Choroid plexus epithelial cell (primary cell): ENCODE measurements at regions not wholly inside any gene's neighbourhood (a gene's known extent, or its start where the extent isn't known, plus 50 kb on each side); places are given as distances from the start of the nearest gene placed in this dataset.

ENCODE experiments used
- DNase-seq: peaks from one replicate; pipeline ENCODE4 v3.0.0-alpha.2; 2010; ENCODE audit warnings: low read depth
- H3K4me3 ChIP-seq: 2 replicates; pipeline ENCODE4 v1.5.1; 2011; ENCODE audit warnings: low read depth, mild to moderate bottlenecking, control low read depth, low read length, moderate library complexity
- CTCF ChIP-seq: conservative IDR thresholded peaks from 2 replicates; pipeline ENCODE4 v1.5.1; 2011; ENCODE audit warnings: low read depth, mild to moderate bottlenecking, control low read depth, inconsistent platforms, low read length, moderate library complexity

DNA sequence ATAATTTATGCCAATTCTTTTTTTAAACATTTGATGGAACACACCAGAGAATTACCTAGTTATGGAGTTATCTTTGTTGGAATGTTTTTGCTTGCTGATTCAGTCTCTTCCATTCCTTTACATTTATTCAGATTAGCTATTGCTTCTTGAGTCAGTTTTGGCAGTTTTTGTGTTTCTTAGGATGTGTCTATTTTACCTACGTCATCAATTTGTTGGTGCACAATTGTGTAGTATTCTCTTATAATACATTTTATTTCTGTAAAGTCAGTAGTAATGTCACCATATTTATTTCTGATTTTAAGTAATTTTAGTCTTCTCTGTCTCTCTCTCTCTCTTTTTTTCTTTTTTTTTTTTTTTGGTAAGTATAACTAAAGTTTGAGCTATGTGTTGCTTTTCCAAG is 929.5 kb upstream of the RAG2 start:
- DNase-seq, result no peak
- no peak for TF ChIP-seq CTCF

GRCh38 chr11:37525336-37525735 is 927.3 kb upstream of the RAG2 start:
- peak; percentile 50 for DNase-seq
- TF ChIP-seq CTCF, result peak; percentile 52
- no peak overlapping the region for H3K4me3 ChIP-seq

More for the DNA sequence above, 929.5 kb upstream of the RAG2 start:
- H3K4me3 ChIP-seq, result no peak overlapping the region

GRCh38 chr11:37519781-37520180 is 921.7 kb upstream of the RAG2 start:
- DNase-seq, result no peak
- no peak for TF ChIP-seq CTCF

DNA sequence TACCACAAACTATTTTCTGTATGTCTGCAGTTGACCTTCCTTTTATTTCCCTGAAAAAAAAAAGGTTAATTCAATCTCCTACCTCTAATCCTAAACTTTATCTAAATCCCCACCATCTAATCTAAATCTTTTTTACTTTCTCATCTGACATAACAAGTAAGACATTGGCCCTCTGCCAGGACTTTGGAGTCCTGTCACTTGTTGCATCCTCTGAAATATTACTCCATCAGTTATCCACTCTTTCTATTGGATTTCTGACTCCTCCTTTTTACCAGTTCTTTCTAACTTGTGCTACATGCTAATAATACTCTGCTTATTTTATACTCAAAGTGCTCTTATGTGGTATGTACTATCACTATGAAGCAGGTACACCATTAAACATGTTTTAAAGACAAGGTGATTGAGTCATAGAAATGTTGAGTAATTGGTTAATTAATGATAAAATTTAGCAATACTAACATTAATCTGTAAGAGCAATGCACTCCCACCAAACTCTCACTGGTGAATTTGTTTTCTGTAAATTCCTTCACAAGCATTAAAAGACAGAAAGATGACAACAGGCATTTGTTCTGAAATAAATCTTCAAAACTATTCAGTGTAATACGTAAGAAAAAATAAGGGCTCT is 914.2 kb upstream of the RAG2 start:
- DNase-seq, result peak; percentile 43
- no peak for TF ChIP-seq CTCF
- no peak overlapping the region for H3K4me3 ChIP-seq

More at GRCh38 chr11:37519781-37520180, 921.7 kb upstream of the RAG2 start:
- H3K4me3 ChIP-seq, result no peak overlapping the region

DNA sequence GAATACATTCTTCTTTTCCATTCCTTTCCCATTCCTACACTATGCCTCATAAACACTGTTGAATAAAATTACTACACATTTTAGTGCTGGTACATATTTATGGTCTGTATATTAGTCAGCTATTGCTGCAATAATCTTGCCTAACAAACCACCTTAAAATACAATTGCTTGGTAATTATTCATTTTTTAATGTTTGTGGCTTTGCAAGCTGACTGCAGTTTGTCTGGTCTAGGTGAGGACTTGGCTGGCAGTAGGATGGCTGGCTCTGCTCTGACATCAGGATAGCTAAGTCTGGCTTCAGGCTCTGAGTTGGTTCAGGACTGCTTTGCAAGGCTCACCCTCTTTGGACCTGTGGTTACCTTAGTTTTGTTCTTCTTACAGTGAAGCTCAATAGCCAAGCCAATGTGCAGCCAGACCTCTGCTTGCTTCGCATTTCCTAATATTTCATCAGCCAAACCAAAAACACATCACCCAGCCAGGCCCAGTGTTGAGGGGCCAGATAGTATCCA is 913.4 kb upstream of the RAG2 start:
- H3K4me3 ChIP-seq, result no peak overlapping the region
- no peak for TF ChIP-seq CTCF
- DNase-seq, result peak; percentile 69

DNA sequence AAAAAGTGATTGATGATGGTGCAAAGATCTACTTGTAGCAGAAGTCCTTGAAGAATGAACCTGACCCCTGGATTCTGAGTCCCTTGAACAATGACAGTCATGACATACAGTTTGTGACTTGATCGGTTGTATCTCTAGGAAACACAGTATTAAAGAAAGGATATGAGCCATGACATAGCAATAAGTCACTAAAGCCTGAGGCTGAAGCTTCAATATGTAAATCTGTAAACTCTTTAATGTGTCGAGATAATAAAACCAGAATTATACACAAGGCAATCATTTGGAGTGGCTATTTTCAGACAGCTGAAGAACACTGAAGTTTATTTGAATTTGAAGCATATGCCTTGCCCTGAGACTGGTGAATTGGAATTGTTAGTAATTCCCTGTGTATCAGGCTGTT is 911.5 kb upstream of the RAG2 start:
- DNase-seq, result no peak
- TF ChIP-seq CTCF, result no peak
- H3K4me3 ChIP-seq, result no peak overlapping the region

DNA sequence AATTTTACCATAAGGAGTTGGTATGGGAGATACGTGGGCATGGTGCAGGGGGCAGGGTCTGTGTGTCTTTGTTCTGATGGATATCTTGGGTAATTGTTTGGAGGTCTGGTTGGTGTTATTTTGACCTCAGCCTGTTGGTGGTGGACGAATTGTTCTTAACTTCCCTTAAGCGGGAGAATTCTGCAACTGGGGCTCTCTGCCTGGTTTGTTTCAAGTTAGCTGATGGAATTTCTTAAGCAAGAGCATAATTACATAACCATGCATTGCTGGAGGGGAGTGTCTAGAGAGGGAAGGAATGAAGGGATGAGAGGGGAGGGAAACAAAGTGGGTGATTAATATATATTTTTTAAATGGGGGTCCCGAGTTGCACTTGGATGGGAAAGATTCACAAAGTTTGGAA is 908.5 kb upstream of the RAG2 start:
- DNase-seq, result peak; percentile 65
- no peak overlapping the region for H3K4me3 ChIP-seq
- TF ChIP-seq CTCF, result no peak
